ENCODE measurements at regions not wholly inside any gene's neighbourhood (a gene's known extent, or its start where the extent isn't known, plus 50 kb on each side); places are given as distances from the start of the nearest gene placed in this dataset.

DNA sequence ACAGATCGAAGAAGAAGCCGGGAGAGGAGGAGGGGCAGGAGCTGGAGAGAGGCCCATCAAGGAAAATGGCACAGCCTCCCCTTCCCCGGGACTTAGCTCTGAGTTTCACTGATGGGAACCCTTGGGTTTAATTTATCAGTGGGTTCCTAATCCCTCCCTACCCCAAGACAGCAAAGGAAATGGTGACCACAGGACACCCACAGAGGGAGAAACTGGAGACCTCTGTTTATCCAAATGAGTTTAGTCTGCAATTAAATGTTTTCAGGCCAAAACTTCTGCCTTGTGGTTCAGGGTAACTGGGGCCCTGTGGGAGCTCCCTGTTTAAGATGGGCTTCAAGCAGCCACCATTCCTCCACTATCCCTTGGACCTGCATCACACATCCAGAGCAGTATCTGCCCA, 190.8 kb upstream of the TOPAZ1 start:
- H2BK5ac ChIP-seq (ENCODE audit: insufficient read length, low read length), result no peak overlapping the region
- H3K9ac ChIP-seq (ENCODE audit: extremely low read depth, insufficient read length, low read length), result no peak overlapping the region
- no peak overlapping the region for H2AK5ac ChIP-seq (ENCODE audit: insufficient read length, low read length)
- no peaks in the 10 kb centered on the region for H3K9me3 Mint-ChIP-seq
- H3K4me2 ChIP-seq (ENCODE audit: insufficient read depth, insufficient read length, low read length), result no peak overlapping the region
- no peak overlapping the region for H3K18ac ChIP-seq (ENCODE audit: insufficient read length, low read depth, low read length)
- H3K27ac ChIP-seq (ENCODE audit: insufficient read length, low read depth, low read length), result no peak overlapping the region
- no peak overlapping the region for H3K4me3 Mint-ChIP-seq
- H3K56ac ChIP-seq (ENCODE audit: insufficient read length, low read depth, low read length), result no peak overlapping the region
- H3K27me3 ChIP-seq (ENCODE audit: insufficient read depth, low read length), result no peaks in the 10 kb centered on the region
- no peaks in the 10 kb centered on the region for H3K79me1 ChIP-seq (ENCODE audit: insufficient read depth, low read depth, low read length, poor library complexity, severe bottlenecking)
- no peaks in the 10 kb centered on the region; the same call in none of the 2 replicates for H3K27me3 Mint-ChIP-seq (ENCODE audit: low read depth)
- H3T11ph ChIP-seq (ENCODE audit: low read length), result no peak overlapping the region
- no CpG with 5 or more reads among the region's 3 CpGs for WGBS (ENCODE audit: extremely low coverage, insufficient read length, low lambda C conversion rate)
- H3K14ac ChIP-seq (ENCODE audit: insufficient read depth, low read length), result no peak overlapping the region
- H2AFZ ChIP-seq (ENCODE audit: low read length), result no peak overlapping the region
- no peak overlapping the region for H3K23ac ChIP-seq (ENCODE audit: insufficient read length, low read depth, low read length)
- no peaks in the 10 kb centered on the region for H3K79me2 ChIP-seq (ENCODE audit: insufficient read depth, low read length)
- H2BK15ac ChIP-seq (ENCODE audit: low read depth, low read length), result no peak overlapping the region
- no peak overlapping the region for H4K91ac ChIP-seq (ENCODE audit: insufficient read length, low read depth, low read length)
- TF ChIP-seq, protein P1, sequence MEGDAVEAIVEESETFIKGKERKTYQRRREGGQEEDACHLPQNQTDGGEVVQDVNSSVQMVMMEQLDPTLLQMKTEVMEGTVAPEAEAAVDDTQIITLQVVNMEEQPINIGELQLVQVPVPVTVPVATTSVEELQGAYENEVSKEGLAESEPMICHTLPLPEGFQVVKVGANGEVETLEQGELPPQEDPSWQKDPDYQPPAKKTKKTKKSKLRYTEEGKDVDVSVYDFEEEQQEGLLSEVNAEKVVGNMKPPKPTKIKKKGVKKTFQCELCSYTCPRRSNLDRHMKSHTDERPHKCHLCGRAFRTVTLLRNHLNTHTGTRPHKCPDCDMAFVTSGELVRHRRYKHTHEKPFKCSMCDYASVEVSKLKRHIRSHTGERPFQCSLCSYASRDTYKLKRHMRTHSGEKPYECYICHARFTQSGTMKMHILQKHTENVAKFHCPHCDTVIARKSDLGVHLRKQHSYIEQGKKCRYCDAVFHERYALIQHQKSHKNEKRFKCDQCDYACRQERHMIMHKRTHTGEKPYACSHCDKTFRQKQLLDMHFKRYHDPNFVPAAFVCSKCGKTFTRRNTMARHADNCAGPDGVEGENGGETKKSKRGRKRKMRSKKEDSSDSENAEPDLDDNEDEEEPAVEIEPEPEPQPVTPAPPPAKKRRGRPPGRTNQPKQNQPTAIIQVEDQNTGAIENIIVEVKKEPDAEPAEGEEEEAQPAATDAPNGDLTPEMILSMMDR (conservative IDR thresholded peaks at IDR 0.05), result no peak
- H3K9me3 ChIP-seq (ENCODE audit: control insufficient read depth, low read depth, low read length), result no peaks in the 10 kb centered on the region
- H3K4me1 ChIP-seq (ENCODE audit: insufficient read depth, low read length), result peaks cover 6% of the 10 kb centered on the region; the same call in 1 of the 2 replicates
- H3K4me1 Mint-ChIP-seq, result peaks cover 19% of the 10 kb centered on the region in 2 experiments
- no peak overlapping the region for H2BK20ac ChIP-seq (ENCODE audit: low read depth, low read length, poor library complexity, severe bottlenecking)
- H4K5ac ChIP-seq (ENCODE audit: insufficient read length, low read depth, low read length), result no peak overlapping the region
- H4K8ac ChIP-seq (replicated peaks; ENCODE audit: insufficient read length, low read depth, low read length), result no peak overlapping the region
- H3K4ac ChIP-seq (ENCODE audit: low read depth, low read length), result no peak overlapping the region
- 0 out of 7 replicates have a peak, but pooled peaks cover 0 to 2% (median 0%) of the 10 kb centered on the region in 3 experiments for H3K36me3 Mint-ChIP-seq (ENCODE audit: insufficient read depth in 1 of 3, low read depth in 3 of 3)
- H4K20me1 ChIP-seq (ENCODE audit: control insufficient read depth, insufficient read depth, insufficient read length), result no peaks in the 10 kb centered on the region
- H3K23me2 ChIP-seq (ENCODE audit: insufficient read length, low read depth, low read length, poor library complexity, severe bottlenecking), result no peaks in the 10 kb centered on the region
- DNase-seq, result no peak
- no peak overlapping the region for H2BK120ac ChIP-seq (ENCODE audit: low read depth, low read length, poor library complexity, severe bottlenecking)
- no peak overlapping the region for H2BK12ac ChIP-seq (ENCODE audit: insufficient read length, low read depth, low read length)
- H3K27ac Mint-ChIP-seq, result peak overlapping the region in 1 of 3 experiments; percentile 61; a peak in 1 of 7 replicates

Data from H9 (cell line).